ENCODE measurements at regions not wholly inside any gene's neighbourhood (a gene's known extent, or its start where the extent isn't known, plus 50 kb on each side); places are given as distances from the start of the nearest gene placed in this dataset.

GRCh38 chr13:73703606-73704005 is 430.6 kb downstream of the KLF12 start:
- DNase-seq (ENCODE audit: low read depth) = no peak

- no peak for DNase-seq (ENCODE audit: low read depth)
Observed at GRCh38 chr13:73702419-73703071, 431.7 kb downstream of the KLF12 start.

- no peak for DNase-seq (ENCODE audit: low read depth)
Observed at GRCh38 chr13:73701160-73701559, 433.0 kb downstream of the KLF12 start.

- no peak for DNase-seq (ENCODE audit: low read depth)
Observed at GRCh38 chr13:73698859-73699258, 435.3 kb downstream of the KLF12 start.

GRCh38 chr13:73697166-73697565 is 437.0 kb downstream of the KLF12 start:
- DNase-seq (ENCODE audit: low read depth) = no peak

- no peak for DNase-seq (ENCODE audit: low read depth)
Observed at GRCh38 chr13:73696713-73697112, 437.5 kb downstream of the KLF12 start.

GRCh38 chr13:73696271-73696670 is 437.9 kb downstream of the KLF12 start:
- DNase-seq (ENCODE audit: low read depth) = no peak

- no peak for DNase-seq (ENCODE audit: low read depth)
Observed at GRCh38 chr13:73695325-73695724, 438.9 kb downstream of the KLF12 start.

GRCh38 chr13:73693215-73693614 is 441.0 kb downstream of the KLF12 start:
- DNase-seq (ENCODE audit: low read depth) = no peak

- no peak for DNase-seq (ENCODE audit: low read depth)
Observed at GRCh38 chr13:73691891-73692290, 442.3 kb downstream of the KLF12 start.

GRCh38 chr13:73687929-73688328 is 446.3 kb downstream of the KLF12 start:
- no peak for DNase-seq (ENCODE audit: low read depth)

GRCh38 chr13:73687087-73687486 is 447.1 kb downstream of the KLF12 start:
- DNase-seq (ENCODE audit: low read depth) = no peak

- no peak for DNase-seq (ENCODE audit: low read depth)
Observed at GRCh38 chr13:73684750-73685149, 449.5 kb downstream of the KLF12 start.

- DNase-seq (ENCODE audit: low read depth) = no peak
Observed at GRCh38 chr13:73684286-73684685, 449.9 kb downstream of the KLF12 start.

GRCh38 chr13:73683746-73684145 is 450.5 kb downstream of the KLF12 start:
- no peak for DNase-seq (ENCODE audit: low read depth)

GRCh38 chr13:73681779-73682178 is 452.4 kb downstream of the KLF12 start:
- DNase-seq (ENCODE audit: low read depth) = no peak

- no peak for DNase-seq (ENCODE audit: low read depth)
Observed at GRCh38 chr13:73681015-73681414, 453.2 kb downstream of the KLF12 start.

- DNase-seq (ENCODE audit: low read depth) = no peak
Observed at GRCh38 chr13:73677048-73677601, 457.1 kb downstream of the KLF12 start.

GRCh38 chr13:73676550-73677047 is 457.6 kb downstream of the KLF12 start:
- DNase-seq (ENCODE audit: low read depth) = no peak

- no peak for DNase-seq (ENCODE audit: low read depth)
Observed at GRCh38 chr13:73675821-73676220, 458.4 kb downstream of the KLF12 start.

- no peak for DNase-seq (ENCODE audit: low read depth)
Observed at GRCh38 chr13:73674570-73674969, 459.6 kb downstream of the KLF12 start.

- DNase-seq (ENCODE audit: low read depth) = no peak
Observed at GRCh38 chr13:73673931-73674330, 460.3 kb downstream of the KLF12 start.

- DNase-seq (ENCODE audit: low read depth) = no peak
Observed at GRCh38 chr13:73672492-73672891, 461.7 kb downstream of the KLF12 start.

GRCh38 chr13:73671732-73672131 is 462.5 kb downstream of the KLF12 start:
- DNase-seq (ENCODE audit: low read depth) = no peak
